ENCODE measurements at regions not wholly inside any gene's neighbourhood (a gene's known extent, or its start where the extent isn't known, plus 50 kb on each side); places are given as distances from the start of the nearest gene placed in this dataset.

DNA sequence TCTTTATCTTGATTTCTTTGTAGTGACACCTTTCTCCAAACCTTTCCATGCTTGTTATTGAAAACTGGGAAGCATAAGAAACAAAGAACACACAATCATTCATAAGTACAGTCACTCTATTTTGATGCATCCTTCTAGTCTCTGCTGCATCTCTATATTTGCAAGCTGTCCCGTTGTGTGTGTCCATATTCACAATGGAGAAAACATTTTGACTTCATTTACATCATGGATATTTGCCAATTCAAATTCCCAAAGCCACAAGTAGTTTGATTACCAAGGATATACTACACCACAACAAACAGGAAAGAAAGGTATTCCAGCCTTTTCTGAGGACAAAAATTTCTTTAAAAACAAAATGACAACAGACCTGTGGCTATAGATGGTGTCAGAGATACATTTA is 673.8 kb downstream of the STIM2 start:
- no peaks in the 10 kb centered on the region for H3K9me3 ChIP-seq (ENCODE audit: low read length)
- H3K4me3 ChIP-seq (ENCODE audit: low read depth in 1 of 2, low read length in 2 of 2), result no peak overlapping the region
- H3K27me3 ChIP-seq (ENCODE audit: control insufficient read depth in 1 of 2, insufficient read depth in 2 of 2, low read length in 2 of 2), result no peaks in the 10 kb centered on the region
- no peak overlapping the region for H3K27ac ChIP-seq (ENCODE audit: low read depth, low read length)
- no peaks in the 10 kb centered on the region for H3K4me1 ChIP-seq (ENCODE audit: insufficient read depth, low read length)
- no peaks in the 10 kb centered on the region for H3K36me3 ChIP-seq (ENCODE audit: insufficient read depth, low read length)
- H3K9ac ChIP-seq (ENCODE audit: low read length), result no peak overlapping the region

DNA sequence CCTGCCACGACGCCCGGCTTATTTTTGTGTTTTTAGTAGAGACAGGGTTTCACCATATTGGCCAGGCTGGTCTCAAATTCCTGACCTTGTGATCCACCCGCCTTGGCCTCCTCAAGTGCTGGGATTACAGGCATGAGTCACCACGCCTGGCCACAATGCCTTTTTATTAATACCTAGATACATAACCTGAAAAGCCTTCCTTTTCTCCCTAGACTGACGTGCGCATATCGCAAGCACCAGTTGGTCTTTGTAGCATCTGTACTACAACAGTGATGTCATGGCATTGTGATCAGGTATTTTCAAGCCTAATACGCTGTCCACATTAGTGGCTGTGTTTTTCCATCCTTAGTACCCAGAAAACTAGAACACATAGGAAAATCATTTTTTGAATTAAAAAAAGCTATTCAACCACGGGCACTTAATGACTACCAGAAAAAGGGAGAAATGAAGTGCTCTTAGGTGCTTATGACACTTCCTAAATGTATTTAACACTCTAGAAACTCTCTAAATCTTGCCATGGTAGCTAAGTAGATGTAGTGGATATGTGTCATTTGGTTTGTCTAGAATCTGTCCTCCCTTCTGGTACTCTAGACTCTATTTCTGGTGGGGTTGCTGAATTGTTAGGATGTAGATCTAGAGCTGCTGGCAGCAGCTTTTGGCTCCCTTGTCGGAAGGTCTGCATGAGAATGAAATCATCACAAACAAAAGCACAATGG is 707.8 kb downstream of the STIM2 start:
- Histone ChIP-seq H3K9me3 (ENCODE audit: low read length) (no peaks in the 10 kb centered on the region), H3K27ac (ENCODE audit: low read depth, low read length) (no peak overlapping the region), H3K27me3 (ENCODE audit: control insufficient read depth in 1 of 2, insufficient read depth in 2 of 2, low read length in 2 of 2) (no peaks in the 10 kb centered on the region), H3K4me1 (ENCODE audit: insufficient read depth, low read length) (no peaks in the 10 kb centered on the region), H3K36me3 (ENCODE audit: insufficient read depth, low read length) (no peaks in the 10 kb centered on the region), H3K9ac (ENCODE audit: low read length) (no peak overlapping the region), H3K4me3 (ENCODE audit: low read depth in 1 of 2, low read length in 2 of 2) (no peak overlapping the region)

- Histone ChIP-seq H3K9me3 (ENCODE audit: low read length) (no peaks in the 10 kb centered on the region), H3K4me3 (ENCODE audit: low read depth in 1 of 2, low read length in 2 of 2) (no peak overlapping the region), H3K27me3 (ENCODE audit: control insufficient read depth in 1 of 2, insufficient read depth in 2 of 2, low read length in 2 of 2) (no peaks in the 10 kb centered on the region), H3K27ac (ENCODE audit: low read depth, low read length) (no peak overlapping the region), H3K9ac (ENCODE audit: low read length) (no peak overlapping the region), H3K4me1 (ENCODE audit: insufficient read depth, low read length) (no peaks in the 10 kb centered on the region), H3K36me3 (ENCODE audit: insufficient read depth, low read length) (no peaks in the 10 kb centered on the region)
These were observed 708.3 kb downstream of the STIM2 start for GRCh38 chr4:27568952-27569319.

DNA sequence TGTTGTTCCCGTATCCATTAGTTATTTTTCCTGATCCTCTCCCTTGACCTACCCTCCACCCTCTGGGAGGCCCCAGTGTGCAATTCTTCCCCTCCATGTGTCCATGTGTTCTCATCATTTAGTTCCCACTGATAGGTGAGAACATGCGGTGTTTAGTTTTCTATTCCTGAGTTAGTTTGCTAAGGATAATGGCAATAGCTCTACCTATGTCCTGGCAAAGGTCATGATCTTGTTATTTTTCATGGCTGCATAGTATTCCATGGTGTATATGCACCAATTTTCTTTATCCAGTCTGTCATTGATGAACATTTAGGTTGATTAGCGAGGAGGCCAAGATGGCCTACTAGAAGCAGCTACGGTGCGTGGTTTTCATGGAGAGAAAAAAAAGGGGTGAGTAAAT is 714.1 kb downstream of the STIM2 start:
- H3K36me3 ChIP-seq (ENCODE audit: insufficient read depth, low read length), result no peaks in the 10 kb centered on the region
- H3K9me3 ChIP-seq (ENCODE audit: low read length), result no peaks in the 10 kb centered on the region
- no peak overlapping the region for H3K27ac ChIP-seq (ENCODE audit: low read depth, low read length)
- no peaks in the 10 kb centered on the region for H3K4me1 ChIP-seq (ENCODE audit: insufficient read depth, low read length)
- H3K27me3 ChIP-seq (ENCODE audit: control insufficient read depth in 1 of 2, insufficient read depth in 2 of 2, low read length in 2 of 2), result no peaks in the 10 kb centered on the region
- no peak overlapping the region for H3K4me3 ChIP-seq (ENCODE audit: low read depth in 1 of 2, low read length in 2 of 2)
- H3K9ac ChIP-seq (ENCODE audit: low read length), result no peak overlapping the region

DNA sequence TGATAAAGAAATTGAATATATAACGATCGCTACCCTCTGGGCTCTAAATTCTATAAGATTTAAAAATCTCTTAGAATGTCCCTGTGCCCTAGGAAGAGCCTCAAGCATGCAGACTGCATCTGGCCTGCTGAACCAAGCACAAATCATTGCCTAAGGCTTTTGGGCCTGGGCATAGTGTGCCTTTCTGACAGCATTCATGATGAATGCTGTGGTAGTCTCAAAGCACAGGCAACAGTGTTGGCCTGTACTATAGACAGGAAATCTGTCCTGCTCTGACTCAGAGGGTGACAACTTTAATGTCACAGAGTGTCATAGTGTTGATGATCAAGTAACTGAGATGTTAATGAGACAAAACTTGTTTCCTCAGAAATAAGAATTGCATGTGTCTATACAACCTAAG is 717.3 kb downstream of the STIM2 start:
- no peak overlapping the region for H3K9ac ChIP-seq (ENCODE audit: low read length)
- H3K4me1 ChIP-seq (ENCODE audit: insufficient read depth, low read length), result no peaks in the 10 kb centered on the region
- H3K27ac ChIP-seq (ENCODE audit: low read depth, low read length), result no peak overlapping the region
- no peaks in the 10 kb centered on the region for H3K27me3 ChIP-seq (ENCODE audit: control insufficient read depth in 1 of 2, insufficient read depth in 2 of 2, low read length in 2 of 2)
- H3K9me3 ChIP-seq (ENCODE audit: low read length), result no peaks in the 10 kb centered on the region
- no peaks in the 10 kb centered on the region for H3K36me3 ChIP-seq (ENCODE audit: insufficient read depth, low read length)
- no peak overlapping the region for H3K4me3 ChIP-seq (ENCODE audit: low read depth in 1 of 2, low read length in 2 of 2)

- Histone ChIP-seq H3K9me3 (ENCODE audit: low read length) (no peaks in the 10 kb centered on the region), H3K4me3 (ENCODE audit: low read depth in 1 of 2, low read length in 2 of 2) (no peak overlapping the region), H3K9ac (ENCODE audit: low read length) (no peak overlapping the region)
These were observed 732.1 kb downstream of the STIM2 start for GRCh38 chr4:27592738-27593137.

GRCh38 chr4:27594922-27595321 is 734.3 kb downstream of the STIM2 start:
- H3K27me3 ChIP-seq (ENCODE audit: control insufficient read depth in 1 of 2, insufficient read depth in 2 of 2, low read length in 2 of 2), result no peaks in the 10 kb centered on the region
- no peak overlapping the region for H3K4me3 ChIP-seq (ENCODE audit: low read depth in 1 of 2, low read length in 2 of 2)
- no peaks in the 10 kb centered on the region for H3K4me1 ChIP-seq (ENCODE audit: insufficient read depth, low read length)
- H3K9ac ChIP-seq (ENCODE audit: low read length), result no peak overlapping the region
- no peaks in the 10 kb centered on the region for H3K36me3 ChIP-seq (ENCODE audit: insufficient read depth, low read length)
- H3K27ac ChIP-seq (ENCODE audit: low read depth, low read length), result no peak overlapping the region
- H3K9me3 ChIP-seq (ENCODE audit: low read length), result no peaks in the 10 kb centered on the region

More at GRCh38 chr4:27592738-27593137, 732.1 kb downstream of the STIM2 start:
- Histone ChIP-seq H3K4me1 (ENCODE audit: insufficient read depth, low read length) (no peaks in the 10 kb centered on the region), H3K27me3 (ENCODE audit: control insufficient read depth in 1 of 2, insufficient read depth in 2 of 2, low read length in 2 of 2) (no peaks in the 10 kb centered on the region), H3K27ac (ENCODE audit: low read depth, low read length) (no peak overlapping the region), H3K36me3 (ENCODE audit: insufficient read depth, low read length) (no peaks in the 10 kb centered on the region)

DNA sequence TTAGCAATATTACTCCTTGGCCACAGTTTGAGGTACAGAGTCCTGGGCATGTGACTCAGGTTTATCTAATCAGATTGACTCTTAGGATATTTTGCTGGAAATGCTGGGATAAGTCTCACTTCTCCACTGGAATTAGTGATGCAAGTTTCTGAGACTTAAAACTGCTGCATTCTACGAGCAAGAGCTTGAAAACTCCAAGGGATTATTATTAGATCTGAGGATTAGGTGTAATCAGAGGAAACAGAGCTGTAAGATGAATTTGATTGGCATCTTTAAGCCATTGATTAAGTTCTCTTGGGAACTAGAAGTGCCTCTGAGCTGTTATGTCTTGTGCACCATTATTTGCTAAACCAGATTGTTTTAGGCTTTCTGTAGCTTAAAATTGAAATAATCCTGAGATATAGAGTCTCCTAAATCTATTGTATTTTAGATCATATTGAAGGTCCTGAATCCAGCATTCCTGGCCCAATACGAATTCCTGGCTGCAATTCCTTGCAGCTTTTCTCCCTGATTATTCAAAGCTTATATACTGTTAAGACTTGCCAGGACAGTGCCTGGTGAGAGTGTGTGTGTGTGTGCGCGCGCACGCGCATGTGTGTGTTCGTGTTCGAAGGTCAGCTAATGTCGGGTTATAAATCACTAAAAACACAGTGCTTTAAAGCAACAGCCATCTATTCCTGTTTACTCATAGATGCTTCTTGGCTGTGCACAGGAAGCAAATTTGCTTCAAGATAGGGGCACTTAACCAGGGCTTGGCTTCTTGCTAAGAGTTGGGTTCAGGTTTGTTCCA is 735.1 kb downstream of the STIM2 start:
- H3K4me3 ChIP-seq (ENCODE audit: low read depth in 1 of 2, low read length in 2 of 2), result no peak overlapping the region
- H3K27ac ChIP-seq (ENCODE audit: low read depth, low read length), result no peak overlapping the region
- no peak overlapping the region for H3K9ac ChIP-seq (ENCODE audit: low read length)
- H3K4me1 ChIP-seq (ENCODE audit: insufficient read depth, low read length), result no peaks in the 10 kb centered on the region
- no peaks in the 10 kb centered on the region for H3K36me3 ChIP-seq (ENCODE audit: insufficient read depth, low read length)
- no peaks in the 10 kb centered on the region for H3K27me3 ChIP-seq (ENCODE audit: control insufficient read depth in 1 of 2, insufficient read depth in 2 of 2, low read length in 2 of 2)
- no peaks in the 10 kb centered on the region for H3K9me3 ChIP-seq (ENCODE audit: low read length)

DNA sequence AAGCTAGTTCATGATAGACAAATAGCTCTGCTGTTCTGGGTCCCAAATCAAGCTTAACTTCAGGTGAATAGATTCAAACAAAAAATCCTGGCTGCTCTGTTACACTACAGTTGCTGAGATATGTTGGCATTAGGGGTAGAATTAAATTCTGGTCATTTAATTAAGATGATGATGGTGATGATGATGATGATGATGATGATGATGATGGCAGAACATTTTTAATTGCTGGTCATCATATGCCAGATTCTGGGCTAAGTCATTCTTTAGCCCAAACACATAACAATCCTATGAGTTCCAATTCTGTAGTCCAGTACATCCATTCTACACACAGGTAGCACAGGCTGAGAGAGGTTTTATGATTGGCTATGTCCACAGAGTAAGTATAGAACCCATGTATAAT is 741.5 kb downstream of the STIM2 start:
- Histone ChIP-seq H3K9ac (ENCODE audit: low read length) (no peak overlapping the region), H3K27me3 (ENCODE audit: control insufficient read depth in 1 of 2, insufficient read depth in 2 of 2, low read length in 2 of 2) (no peaks in the 10 kb centered on the region), H3K36me3 (ENCODE audit: insufficient read depth, low read length) (no peaks in the 10 kb centered on the region), H3K27ac (ENCODE audit: low read depth, low read length) (no peak overlapping the region), H3K4me3 (ENCODE audit: low read depth in 1 of 2, low read length in 2 of 2) (no peak overlapping the region), H3K9me3 (ENCODE audit: low read length) (no peaks in the 10 kb centered on the region), H3K4me1 (ENCODE audit: insufficient read depth, low read length) (no peaks in the 10 kb centered on the region)

DNA sequence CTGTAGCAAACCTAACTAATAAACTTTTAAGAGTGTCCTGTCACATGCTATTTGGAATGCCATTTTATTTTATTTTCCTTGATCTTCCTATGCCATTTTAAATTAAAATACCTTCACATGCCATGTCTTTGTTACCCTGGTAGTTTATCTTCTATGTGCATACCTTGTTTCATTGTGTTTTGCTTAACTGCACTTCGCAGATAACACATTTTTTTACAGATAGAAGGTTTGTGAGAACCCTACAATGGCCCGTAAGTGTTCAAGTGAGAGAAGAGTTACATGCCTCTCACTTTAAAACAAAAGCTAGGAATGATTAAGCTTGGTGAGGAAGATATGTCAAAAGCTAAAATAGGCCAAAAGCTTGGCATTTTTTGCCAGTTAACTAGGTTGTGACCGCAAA is 744.1 kb downstream of the STIM2 start:
- Histone ChIP-seq H3K27me3 (ENCODE audit: control insufficient read depth in 1 of 2, insufficient read depth in 2 of 2, low read length in 2 of 2) (no peaks in the 10 kb centered on the region), H3K4me3 (ENCODE audit: low read depth in 1 of 2, low read length in 2 of 2) (no peak overlapping the region), H3K36me3 (ENCODE audit: insufficient read depth, low read length) (no peaks in the 10 kb centered on the region), H3K4me1 (ENCODE audit: insufficient read depth, low read length) (no peaks in the 10 kb centered on the region), H3K27ac (ENCODE audit: low read depth, low read length) (no peak overlapping the region), H3K9me3 (ENCODE audit: low read length) (no peaks in the 10 kb centered on the region), H3K9ac (ENCODE audit: low read length) (no peak overlapping the region)

GRCh38 chr4:27616166-27616565 is 755.5 kb downstream of the STIM2 start:
- H3K27ac ChIP-seq (ENCODE audit: low read depth, low read length), result no peak overlapping the region
- no peaks in the 10 kb centered on the region for H3K9me3 ChIP-seq (ENCODE audit: low read length)
- no peaks in the 10 kb centered on the region for H3K27me3 ChIP-seq (ENCODE audit: control insufficient read depth in 1 of 2, insufficient read depth in 2 of 2, low read length in 2 of 2)
- H3K4me3 ChIP-seq (ENCODE audit: low read depth in 1 of 2, low read length in 2 of 2), result no peak overlapping the region
- no peak overlapping the region for H3K9ac ChIP-seq (ENCODE audit: low read length)
- no peaks in the 10 kb centered on the region for H3K36me3 ChIP-seq (ENCODE audit: insufficient read depth, low read length)
- no peaks in the 10 kb centered on the region for H3K4me1 ChIP-seq (ENCODE audit: insufficient read depth, low read length)

DNA sequence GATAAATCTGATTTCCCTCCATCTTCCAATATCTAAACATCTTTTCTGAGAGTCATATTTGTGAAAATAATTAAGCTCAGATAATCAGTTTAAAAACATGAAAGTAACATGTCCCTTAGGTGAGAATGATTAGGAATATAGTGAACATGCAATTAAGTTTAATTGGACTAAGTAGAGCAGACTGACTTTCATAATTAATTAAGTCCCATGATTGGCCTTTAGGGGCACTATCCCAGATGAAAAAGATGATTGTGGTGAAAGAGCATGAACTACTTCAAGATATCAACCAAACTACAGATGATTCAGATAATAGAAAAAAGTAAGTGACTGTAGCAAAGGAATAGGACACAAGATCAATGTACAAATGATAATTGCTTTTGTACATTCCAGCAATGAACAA is 758.8 kb downstream of the STIM2 start:
- Histone ChIP-seq H3K36me3 (ENCODE audit: insufficient read depth, low read length) (no peaks in the 10 kb centered on the region), H3K27me3 (ENCODE audit: control insufficient read depth in 1 of 2, insufficient read depth in 2 of 2, low read length in 2 of 2) (no peaks in the 10 kb centered on the region), H3K4me3 (ENCODE audit: low read depth in 1 of 2, low read length in 2 of 2) (no peak overlapping the region), H3K27ac (ENCODE audit: low read depth, low read length) (no peak overlapping the region), H3K9ac (ENCODE audit: low read length) (no peak overlapping the region), H3K4me1 (ENCODE audit: insufficient read depth, low read length) (no peaks in the 10 kb centered on the region), H3K9me3 (ENCODE audit: low read length) (no peaks in the 10 kb centered on the region)

Measured in muscle layer of colon (tissue), 2 donors.